Body of pancreas (tissue), 4 donors: ENCODE measurements at regions not wholly inside any gene's neighbourhood (a gene's known extent, or its start where the extent isn't known, plus 50 kb on each side); places are given as distances from the start of the nearest gene placed in this dataset.

Experiments
- ATAC-seq: fragments of 150-250 bp; one replicate; pipeline ENCODE4 v1.9.1; 2016
- DNase-seq, 4 donors: peaks; one replicate each; pipeline ENCODE4 v3.0.0-alpha.2; 2019
- H3K27ac ChIP-seq, 4 donors: fragments of 200-600 bp; sonication (generic); 1 replicate in 3 of 4; 2 replicates in 1 of 4; pipeline versions ENCODE4 v1.5.1 to v1.6.1; 2016 to 2019; ENCODE audit warnings: mild to moderate bottlenecking in 1 of 4, mixed read lengths in 1 of 4, moderate library complexity in 1 of 4
- H3K27me3 ChIP-seq, 2 donors: fragments of 200-600 bp; sonication (generic); one replicate each; pipeline ENCODE4 v1.6.0; 2016; ENCODE audit warnings: mild to moderate bottlenecking in 1 of 2
- H3K36me3 ChIP-seq, 2 donors: fragments of 200-600 bp; sonication (generic); replicated peaks in 1 of 2; 2 replicates each; pipeline ENCODE4 v1.5.1; 2016; ENCODE audit warnings: low read depth in 2 of 2; ENCODE audit not compliant: insufficient read depth in 1 of 2
- H3K4me1 ChIP-seq: fragments of 200-600 bp; sonication (generic); one replicate; pipeline ENCODE4 v1.6.0; 2016
- H3K4me3 ChIP-seq, 2 donors: fragments of 200-600 bp; sonication (generic); 1 replicate in 1 of 2; 2 replicates in 1 of 2; pipeline ENCODE4 v1.5.1; 2016 to 2019
- H3K9me3 ChIP-seq, 3 donors: fragments of 200-600 bp; sonication (generic); 1 replicate in 2 of 3; 2 replicates in 1 of 3; pipeline ENCODE4 v1.5.1; 2016
- CTCF ChIP-seq, 7 experiments: fragments of 450-650 bp in 4 of 7; fragments of 200-600 bp in 3 of 7; sonication (generic) in 3 of 7; IDR thresholded peaks; one replicate each; pipeline ENCODE4 v1.5.1; 2016 to 2019; ENCODE audit warnings: antibody characterized with exemption in 7 of 7
- POLR2A ChIP-seq, 3 donors: fragments of 450-650 bp; IDR thresholded peaks; one replicate each; pipeline ENCODE4 v1.6.1; 2016; ENCODE audit warnings: antibody characterized with exemption in 3 of 3, mild to moderate bottlenecking in 2 of 3
- WGBS, 2 donors: methylation state at CpG; one replicate each; pipeline ENCODE4 v1.1.5; 2017; 5-methylcytosine and 5-hydroxymethylcytosine counted together
- intact Hi-C: fragments of 100-400 bp; cut with DNase I; formaldehyde crosslinking; loops from one replicate; pipeline ENCODE4 v1.15.1; 2023

GRCh38 chr10:6319119-6319518, 116.4 kb downstream of the PFKFB3 start:
- TF ChIP-seq POLR2A (IDR thresholded peaks at IDR 0.05) = no peak
- no peak for TF ChIP-seq CTCF (IDR thresholded peaks at IDR 0.05)
- peaks cover 9% of the 10 kb centered on the region for H3K4me1 ChIP-seq
- H3K27me3 ChIP-seq = no peaks in the 10 kb centered on the region
- H3K27ac ChIP-seq = no peak overlapping the region
- H3K9me3 ChIP-seq = no peaks in the 10 kb centered on the region
- DNase-seq (no peak), ATAC-seq (no peak)
- intact Hi-C loops = no loop called here
- no peak overlapping the region for H3K4me3 ChIP-seq
- H3K36me3 ChIP-seq = no peaks in the 10 kb centered on the region

- Histone ChIP-seq H3K27me3 (no peaks in the 10 kb centered on the region), H3K9me3 (no peaks in the 10 kb centered on the region), H3K36me3 (no peaks in the 10 kb centered on the region), H3K4me1 (no peaks in the 10 kb centered on the region), H3K27ac (no peak overlapping the region), H3K4me3 (no peak overlapping the region)
- DNase-seq (peak in 1 of 4 donors; percentile 67), ATAC-seq (no peak)
- 91 to 99% methylated on average over 6 of the region's 6 CpGs for WGBS, 2 donors
- intact Hi-C loops = no loop called here
- TF ChIP-seq CTCF (IDR thresholded peaks at IDR 0.05) (no peak), POLR2A (IDR thresholded peaks at IDR 0.05) (no peak)
These were observed 117.7 kb downstream of the PFKFB3 start for GRCh38 chr10:6320320-6321010.

DNA sequence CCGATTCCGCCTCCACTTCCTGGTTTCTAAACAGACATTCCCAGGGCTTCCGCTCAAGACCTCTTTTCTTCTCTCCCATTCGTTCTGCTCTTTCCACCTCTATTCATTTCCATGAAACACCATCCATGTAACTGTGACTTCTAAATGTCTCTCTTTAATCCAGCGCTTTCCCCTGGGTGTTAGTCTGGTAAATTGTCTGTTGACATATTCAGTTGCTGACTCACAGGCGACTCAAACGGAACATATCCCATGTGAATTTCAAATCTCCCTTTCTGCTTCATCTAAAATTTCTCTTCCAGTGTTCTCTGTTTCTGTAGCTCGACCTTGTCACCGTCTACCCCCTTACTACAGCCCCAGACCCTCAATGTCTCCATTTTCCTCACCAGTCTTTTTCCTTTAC, 119.1 kb downstream of the PFKFB3 start:
- Histone ChIP-seq H3K4me1 (no peaks in the 10 kb centered on the region), H3K36me3 (no peaks in the 10 kb centered on the region), H3K27me3 (no peaks in the 10 kb centered on the region), H3K4me3 (no peak overlapping the region), H3K27ac (no peak overlapping the region), H3K9me3 (no peaks in the 10 kb centered on the region)
- 87 to 89% methylated on average over 9 of the region's 9 CpGs for WGBS, 2 donors
- no peak for ATAC-seq
- TF ChIP-seq POLR2A (IDR thresholded peaks at IDR 0.05) (no peak), CTCF (IDR thresholded peaks at IDR 0.05) (no peak)
- DNase-seq = no peak
- intact Hi-C loops = no loop called here

- DNase-seq = no peak
- TF ChIP-seq CTCF (IDR thresholded peaks at IDR 0.05) (no peak), POLR2A (IDR thresholded peaks at IDR 0.05) (no peak)
- 91 to 94% methylated on average over 3 of the region's 3 CpGs for WGBS, 2 donors
- Histone ChIP-seq H3K27me3 (no peaks in the 10 kb centered on the region), H3K4me1 (no peaks in the 10 kb centered on the region), H3K27ac (no peak overlapping the region), H3K36me3 (no peaks in the 10 kb centered on the region), H3K9me3 (no peaks in the 10 kb centered on the region), H3K4me3 (no peak overlapping the region)
- no peak for ATAC-seq
- intact Hi-C loops = no loop called here
These were observed 120.1 kb downstream of the PFKFB3 start for GRCh38 chr10:6322805-6323204.
